ENCODE measurements at regions not wholly inside any gene's neighbourhood (a gene's known extent, or its start where the extent isn't known, plus 50 kb on each side); places are given as distances from the start of the nearest gene placed in this dataset.

DNA sequence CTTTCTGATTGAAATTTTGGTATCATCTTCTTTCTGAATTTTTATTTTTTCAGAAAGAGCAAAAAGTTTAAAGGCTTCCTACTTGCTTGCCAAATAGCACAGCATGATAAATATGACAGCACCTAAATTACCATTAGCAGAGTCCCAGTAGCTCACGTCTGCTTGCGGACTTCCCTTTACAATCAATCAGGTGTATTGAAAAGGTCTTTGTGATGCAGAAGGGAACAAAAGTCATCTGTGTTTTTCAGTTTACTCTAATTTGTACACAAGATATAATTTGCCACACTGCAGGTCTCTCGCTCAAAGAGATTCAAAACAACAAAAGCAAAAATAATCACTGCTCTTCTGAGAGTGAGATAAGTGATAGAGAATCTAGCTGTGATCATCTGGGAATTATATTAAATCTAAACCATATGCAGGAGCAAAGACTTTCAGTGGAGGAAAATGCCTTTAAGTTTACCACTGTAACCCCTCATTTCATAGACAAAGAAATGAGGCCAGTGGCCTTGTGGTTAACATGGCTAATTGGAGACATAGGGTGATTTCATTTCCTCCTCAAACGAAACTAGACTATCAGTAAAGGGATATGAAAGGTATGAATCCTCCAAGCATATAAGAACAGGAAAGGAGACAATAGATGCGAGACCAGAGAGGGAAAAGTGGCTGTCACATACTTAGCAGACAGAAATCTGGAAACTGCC lies 240.8 kb upstream of the TMPO start:
- Histone ChIP-seq H3K27me3 (replicated peaks in 1 of 2; ENCODE audit: control insufficient read depth in 2 of 2, insufficient read depth in 2 of 2, low read length in 1 of 2) (no peaks in the 10 kb centered on the region), H3K4me2 (ENCODE audit: control insufficient read depth, insufficient read depth) (peak overlapping the region; percentile 49), H3K9me3 (replicated peaks; ENCODE audit: control insufficient read depth, insufficient read depth, low read length) (no peaks in the 10 kb centered on the region; the same call in 2 of the 3 replicates), H3K4me1 (ENCODE audit: control insufficient read depth, insufficient read depth, low read length) (peaks cover 15% of the 10 kb centered on the region), H4K20me1 (ENCODE audit: control insufficient read depth, insufficient read depth) (no peaks in the 10 kb centered on the region), H2AFZ (ENCODE audit: control insufficient read depth, low read depth, low read length) (no peak overlapping the region), H3K4me3 (peak overlapping the region; percentile 18; the same call in 1 of the 2 replicates), H3K27ac (ENCODE audit: control insufficient read depth, insufficient read depth) (peak overlapping the region; percentile 50; the same call in 1 of the 2 replicates), H3K36me3 (ENCODE audit: control insufficient read depth in 2 of 2, insufficient read depth in 2 of 2, low read length in 1 of 2) (no peaks in the 10 kb centered on the region), H3K79me2 (ENCODE audit: control insufficient read depth, insufficient read depth, low read length) (no peaks in the 10 kb centered on the region), H3K9ac (ENCODE audit: control insufficient read depth, insufficient read depth, low read length) (no peak overlapping the region)
- no TSS peak for BruUV-seq (replicated peaks)
- ChIA-PET SMC1A (ENCODE audit: uncharacterized antibody, unreplicated experiment) (interaction anchor here (0.6 to 4.8 kb wide), 24 partner anchors 13 to 414 kb away, joined by 3 to 65 read pairs (median 4); no protein-coding TSS in a partner anchor), POLR2A (interaction anchor here (0.6 to 3.2 kb wide), 8 partner anchors 11 to 58 kb away, joined by 3 to 18 read pairs (median 5); no protein-coding TSS in a partner anchor), CTCF (interaction anchor here (0.9 to 3.4 kb wide), 5 partner anchors 9 to 50 kb away, joined by 3 to 20 read pairs (median 3); no protein-coding TSS in a partner anchor), RAD21 (ENCODE audit: unreplicated experiment) (interaction anchor here (0.9 to 4.3 kb wide), 14 partner anchors 13 to 124 kb away, joined by 3 to 40 read pairs (median 6); no protein-coding TSS in a partner anchor)
- peak; percentile 90 for ATAC-seq
- in situ Hi-C loops (cut with MboI) (no loop called here), intact Hi-C loops (cut with micrococcal nuclease; ENCODE audit: unreplicated experiment) (loop anchor here (1.0 to 5.0 kb wide), 5 partner anchors 44 to 125 kb away; no protein-coding TSS in a partner anchor)
- WGBS (ENCODE audit: insufficient coverage, insufficient replicate concordance, low lambda C conversion rate, missing lambda C conversion rate): 21% methylated on average over 5 of the region's 5 CpGs
- peak; percentile 71 for DNase-seq (ENCODE audit: low read depth, low spot score)
- FAIRE-seq: peak; percentile 94
- TF ChIP-seq NFIC (IDR thresholded peaks at IDR 0.05; ENCODE audit: low read depth, low read length): peak; percentile 95
- no peak for TF ChIP-seq JUND (IDR thresholded peaks at IDR 0.05; ENCODE audit: low read depth, low read length)
- TF ChIP-seq ZNF217 (IDR thresholded peaks at IDR 0.05): peak; percentile 92
- no peak for TF ChIP-seq TCF3 (IDR thresholded peaks at IDR 0.05; ENCODE audit: borderline replicate concordance, insufficient read depth, low read depth, low read length)
- TF ChIP-seq CHD1 (IDR thresholded peaks at IDR 0.05; ENCODE audit: low read depth, low read length): no peak
- TF ChIP-seq RELA (IDR thresholded peaks at IDR 0.05; ENCODE audit: borderline replicate concordance, partially characterized antibody): no peak
- TF ChIP-seq BHLHE40 (IDR thresholded peaks at IDR 0.05; ENCODE audit: borderline replicate concordance in 1 of 2, low read depth in 2 of 2, low read length in 1 of 2): peak in 1 of 2 experiments; percentile 59; a peak in 1 of 4 replicates
- TF ChIP-seq RFX5 (IDR thresholded peaks at IDR 0.05; ENCODE audit: low read depth, low read length): no peak
- no peak for TF ChIP-seq ZBTB4 (CRISPR knock-in tag; IDR thresholded peaks at IDR 0.05)
- TF ChIP-seq NFYB (IDR thresholded peaks at IDR 0.05; ENCODE audit: insufficient read depth, low read depth, low read length): no peak
- TF ChIP-seq SUPT20H (IDR thresholded peaks at IDR 0.05; ENCODE audit: borderline replicate concordance, control insufficient read depth, low read depth, low read length): no peak
- peak; percentile 92 for TF ChIP-seq SKIL (IDR thresholded peaks at IDR 0.05; ENCODE audit: low read depth, poor library complexity, severe bottlenecking)
- TF ChIP-seq PAX8 (IDR thresholded peaks at IDR 0.05): no peak
